Kidney (tissue), 13 donors: ENCODE measurements at regions not wholly inside any gene's neighbourhood (a gene's known extent, or its start where the extent isn't known, plus 50 kb on each side); places are given as distances from the start of the nearest gene placed in this dataset.
A peak's percentile ranks its signal among the peaks of the same experiment; 100 is the strongest.

Experiments used
- DNase-seq, 5 donors: peaks; one replicate each; pipeline ENCODE4 v3.0.0-alpha.2; 2013 to 2020
- FAIRE-seq: peaks from 2 replicates; lab custom pipeline; 2012; peaks lifted over from hg19 to GRCh38; lab: Jason Lieb, UNC
- H3K27ac ChIP-seq, 2 donors: one replicate each; pipeline ENCODE4 v1.7.0; 2013; ENCODE audit warnings: low read depth in 2 of 2, low read length in 2 of 2, inconsistent platforms in 1 of 2
- H3K27me3 ChIP-seq: one replicate; pipeline ENCODE4 v1.7.1; 2013; ENCODE audit warnings: low read length, inconsistent platforms; ENCODE audit not compliant: control insufficient read depth, insufficient read depth
- H3K36me3 ChIP-seq, 3 donors: one replicate each; pipeline versions ENCODE4 v1.7.0 to v1.7.1; 2013; ENCODE audit warnings: low read length in 3 of 3, control low read depth in 1 of 3, inconsistent platforms in 1 of 3; ENCODE audit not compliant: insufficient read depth in 3 of 3, control insufficient read depth in 2 of 3
- H3K4me1 ChIP-seq, 3 donors: one replicate each; pipeline versions ENCODE4 v1.7.0 to v1.7.1; 2013; ENCODE audit warnings: low read length in 3 of 3, inconsistent platforms in 1 of 3, low read depth in 1 of 3; ENCODE audit not compliant: control insufficient read depth in 2 of 3, insufficient read depth in 2 of 3
- H3K4me3 ChIP-seq, 3 donors: one replicate each; pipeline versions ENCODE4 v1.7.0 to v1.8.1; 2013; ENCODE audit warnings: low read length in 3 of 3, control low read depth in 1 of 3, inconsistent platforms in 1 of 3
- H3K9ac ChIP-seq, 3 donors: one replicate each; pipeline versions ENCODE4 v1.7.0 to v1.7.1; 2013; ENCODE audit warnings: low read length in 3 of 3, control low read depth in 1 of 3, inconsistent platforms in 1 of 3
- H3K9me3 ChIP-seq, 3 donors: one replicate each; pipeline versions ENCODE4 v1.7.0 to v1.7.1; 2013; ENCODE audit warnings: low read length in 3 of 3, control low read depth in 1 of 3, inconsistent platforms in 1 of 3; ENCODE audit not compliant: control insufficient read depth in 2 of 3, insufficient read depth in 1 of 3
- intact Hi-C: fragments of 100-400 bp; cut with DNase I; formaldehyde crosslinking; loops from one replicate; pipeline ENCODE4 v1.11.1; 2022
- TF ChIP-seq, protein P1 (sequence below): IDR thresholded peaks from 3 replicates; pipeline ENCODE4 v1.5.1; 2012; ENCODE audit warnings: mild to moderate bottlenecking, moderate library complexity, borderline replicate concordance; ENCODE audit not compliant: insufficient read depth; ENCODE audit errors: extremely low read depth
- donor health status: control.
- donor health status: control.
- donor health status: control.
- donor health status: control.
- donor health status: control.
- donor health status: DM: yes; HTN: yes; CAD: no.
- donor health status: Normal renal cell carcinoma (clear cell type).

GRCh38 chr2:53378791-53379190 lies 388.8 kb upstream of the CHAC2 start:
- Histone ChIP-seq H3K27me3 (no peaks in the 10 kb centered on the region), H3K9me3 (no peaks in the 10 kb centered on the region), H3K36me3 (no peaks in the 10 kb centered on the region), H3K4me1 (no peaks in the 10 kb centered on the region), H3K27ac (no peak overlapping the region), H3K4me3 (no peak overlapping the region), H3K9ac (no peak overlapping the region)
- DNase-seq (no peak), FAIRE-seq (no peak)
- intact Hi-C loops, result no loop called here
- TF ChIP-seq, protein P1, sequence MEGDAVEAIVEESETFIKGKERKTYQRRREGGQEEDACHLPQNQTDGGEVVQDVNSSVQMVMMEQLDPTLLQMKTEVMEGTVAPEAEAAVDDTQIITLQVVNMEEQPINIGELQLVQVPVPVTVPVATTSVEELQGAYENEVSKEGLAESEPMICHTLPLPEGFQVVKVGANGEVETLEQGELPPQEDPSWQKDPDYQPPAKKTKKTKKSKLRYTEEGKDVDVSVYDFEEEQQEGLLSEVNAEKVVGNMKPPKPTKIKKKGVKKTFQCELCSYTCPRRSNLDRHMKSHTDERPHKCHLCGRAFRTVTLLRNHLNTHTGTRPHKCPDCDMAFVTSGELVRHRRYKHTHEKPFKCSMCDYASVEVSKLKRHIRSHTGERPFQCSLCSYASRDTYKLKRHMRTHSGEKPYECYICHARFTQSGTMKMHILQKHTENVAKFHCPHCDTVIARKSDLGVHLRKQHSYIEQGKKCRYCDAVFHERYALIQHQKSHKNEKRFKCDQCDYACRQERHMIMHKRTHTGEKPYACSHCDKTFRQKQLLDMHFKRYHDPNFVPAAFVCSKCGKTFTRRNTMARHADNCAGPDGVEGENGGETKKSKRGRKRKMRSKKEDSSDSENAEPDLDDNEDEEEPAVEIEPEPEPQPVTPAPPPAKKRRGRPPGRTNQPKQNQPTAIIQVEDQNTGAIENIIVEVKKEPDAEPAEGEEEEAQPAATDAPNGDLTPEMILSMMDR, result no peak

DNA sequence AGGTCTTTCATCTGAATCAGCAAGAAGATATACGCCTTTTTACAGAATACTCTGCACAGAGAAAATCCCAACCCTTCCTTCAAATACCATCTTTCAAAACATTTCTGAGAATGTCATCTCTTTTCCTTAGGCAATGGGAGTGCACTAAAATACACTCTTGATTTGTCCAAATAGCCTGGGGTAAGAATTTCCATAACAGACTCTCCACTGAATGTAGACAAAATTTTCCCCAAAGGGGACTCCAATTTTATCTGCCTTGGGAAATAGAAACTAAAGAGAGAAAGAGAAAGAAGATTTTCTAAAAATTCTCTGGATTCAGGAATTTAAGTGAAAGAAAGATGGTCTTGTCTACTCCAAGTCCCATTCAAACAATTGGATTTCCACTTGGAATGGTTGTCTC lies 394.5 kb upstream of the CHAC2 start:
- TF ChIP-seq, protein P1, result no peak
- no peak for DNase-seq
- Histone ChIP-seq H3K9me3 (no peaks in the 10 kb centered on the region), H3K27me3 (no peaks in the 10 kb centered on the region), H3K36me3 (no peaks in the 10 kb centered on the region), H3K9ac (no peak overlapping the region), H3K4me1 (no peaks in the 10 kb centered on the region), H3K4me3 (no peak overlapping the region), H3K27ac (no peak overlapping the region)
- no peak for FAIRE-seq
- intact Hi-C loops, result no loop called here

DNA sequence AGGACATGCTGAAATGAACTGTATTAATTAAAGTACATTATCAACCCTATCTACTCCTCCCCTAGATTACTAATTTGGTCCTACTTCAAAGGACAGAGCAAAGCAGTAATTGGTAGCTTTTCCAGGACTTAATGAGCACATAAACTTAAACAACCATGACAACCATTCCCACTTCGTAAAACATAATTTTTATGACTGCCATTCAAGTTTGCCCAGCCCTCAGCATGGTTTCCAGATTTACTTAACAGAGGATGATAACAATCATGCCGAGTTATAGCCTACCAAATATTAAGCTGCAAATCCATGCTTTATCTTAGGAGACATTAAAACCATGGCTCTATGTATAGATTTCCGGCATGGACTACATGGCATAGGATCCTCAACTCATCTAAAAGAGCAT lies 401.1 kb upstream of the CHAC2 start:
- Histone ChIP-seq H3K9me3 (no peaks in the 10 kb centered on the region), H3K36me3 (no peaks in the 10 kb centered on the region), H3K27ac (no peak overlapping the region), H3K27me3 (no peaks in the 10 kb centered on the region), H3K4me1 (no peaks in the 10 kb centered on the region), H3K4me3 (no peak overlapping the region), H3K9ac (no peak overlapping the region)
- TF ChIP-seq, protein P1, result no peak
- intact Hi-C loops, result no loop called here
- no peak for FAIRE-seq
- peak in 1 of 5 donors; percentile 3 for DNase-seq

GRCh38 chr2:53362934-53363333 lies 404.7 kb upstream of the CHAC2 start:
- intact Hi-C loops, result no loop called here
- H3K9ac ChIP-seq, result no peak overlapping the region
- no peaks in the 10 kb centered on the region for H3K36me3 ChIP-seq
- H3K27ac ChIP-seq, result no peak overlapping the region
- no peak for FAIRE-seq
- H3K4me1 ChIP-seq, result no peaks in the 10 kb centered on the region
- H3K27me3 ChIP-seq, result no peaks in the 10 kb centered on the region
- TF ChIP-seq, protein P1, result no peak
- peaks cover 0 to 7% (median 0%) of the 10 kb centered on the region in 3 donors for H3K9me3 ChIP-seq
- DNase-seq, result no peak
- H3K4me3 ChIP-seq, result no peak overlapping the region
